ENCODE measurements at regions not wholly inside any gene's neighbourhood (a gene's known extent, or its start where the extent isn't known, plus 50 kb on each side); places are given as distances from the start of the nearest gene placed in this dataset.

GRCh38 chr13:103358255-103358932, 292.2 kb upstream of the SLC10A2 start:
- no peak overlapping the region for H3K4me3 ChIP-seq (ENCODE audit: low read depth, low read length)
- no peaks in the 10 kb centered on the region for H3K9me3 ChIP-seq (ENCODE audit: severe bottlenecking)
- H3K36me3 ChIP-seq = no peaks in the 10 kb centered on the region
- H3K27me3 ChIP-seq (ENCODE audit: insufficient read depth, low read depth, severe bottlenecking) = no peaks in the 10 kb centered on the region
- no peak for DNase-seq
- H3K27ac ChIP-seq = no peak overlapping the region
- TF ChIP-seq CTCF (IDR thresholded peaks at IDR 0.05; ENCODE audit: low read depth, low read length) = no peak

GRCh38 chr13:103356226-103356864, 290.1 kb upstream of the SLC10A2 start:
- no peaks in the 10 kb centered on the region for H3K27me3 ChIP-seq (ENCODE audit: insufficient read depth, low read depth, severe bottlenecking)
- no peak for DNase-seq
- no peak for TF ChIP-seq CTCF (IDR thresholded peaks at IDR 0.05; ENCODE audit: low read depth, low read length)
- H3K9me3 ChIP-seq (ENCODE audit: severe bottlenecking) = no peaks in the 10 kb centered on the region
- H3K36me3 ChIP-seq = no peaks in the 10 kb centered on the region
- H3K4me3 ChIP-seq (ENCODE audit: low read depth, low read length) = no peak overlapping the region
- H3K27ac ChIP-seq = no peak overlapping the region

- Histone ChIP-seq H3K9me3 (ENCODE audit: severe bottlenecking) (no peaks in the 10 kb centered on the region), H3K27ac (no peak overlapping the region), H3K27me3 (ENCODE audit: insufficient read depth, low read depth, severe bottlenecking) (no peaks in the 10 kb centered on the region), H3K4me3 (ENCODE audit: low read depth, low read length) (no peak overlapping the region), H3K36me3 (no peaks in the 10 kb centered on the region)
- no peak for TF ChIP-seq CTCF (IDR thresholded peaks at IDR 0.05; ENCODE audit: low read depth, low read length)
- no peak for DNase-seq
Measured at GRCh38 chr13:103354171-103354570, 288.0 kb upstream of the SLC10A2 start.

- no peak for TF ChIP-seq CTCF (IDR thresholded peaks at IDR 0.05; ENCODE audit: low read depth, low read length)
- no peaks in the 10 kb centered on the region for H3K36me3 ChIP-seq
- no peaks in the 10 kb centered on the region for H3K27me3 ChIP-seq (ENCODE audit: insufficient read depth, low read depth, severe bottlenecking)
- H3K4me3 ChIP-seq (ENCODE audit: low read depth, low read length) = no peak overlapping the region
- DNase-seq = no peak
- H3K9me3 ChIP-seq (ENCODE audit: severe bottlenecking) = no peaks in the 10 kb centered on the region
- H3K27ac ChIP-seq = no peak overlapping the region
Measured at GRCh38 chr13:103351035-103351828, 285.0 kb upstream of the SLC10A2 start.

- H3K9me3 ChIP-seq (ENCODE audit: severe bottlenecking) = no peaks in the 10 kb centered on the region
- no peak overlapping the region for H3K27ac ChIP-seq
- DNase-seq = no peak
- no peaks in the 10 kb centered on the region for H3K27me3 ChIP-seq (ENCODE audit: insufficient read depth, low read depth, severe bottlenecking)
- no peaks in the 10 kb centered on the region for H3K36me3 ChIP-seq
- H3K4me3 ChIP-seq (ENCODE audit: low read depth, low read length) = no peak overlapping the region
- no peak for TF ChIP-seq CTCF (IDR thresholded peaks at IDR 0.05; ENCODE audit: low read depth, low read length)
Measured at GRCh38 chr13:103350147-103350546, 283.9 kb upstream of the SLC10A2 start.
